HG03103 (cell line): ENCODE measurements at regions not wholly inside any gene's neighbourhood (a gene's known extent, or its start where the extent isn't known, plus 50 kb on each side); places are given as distances from the start of the nearest gene placed in this dataset.

ENCODE experiments used
- ATAC-seq: cut with Tn5 transposase; IDR thresholded peaks from one replicate; pipeline ENCODE4 v1.9.1; 2021; ENCODE audit warnings: low read depth; ENCODE audit not compliant: unreplicated experiment

GRCh38 chr11:92416971-92417725 lies 192.5 kb downstream of the FAT3 start:
- ATAC-seq: no peak

GRCh38 chr11:92423115-92424034 lies 198.8 kb downstream of the FAT3 start:
- no peak for ATAC-seq

DNA sequence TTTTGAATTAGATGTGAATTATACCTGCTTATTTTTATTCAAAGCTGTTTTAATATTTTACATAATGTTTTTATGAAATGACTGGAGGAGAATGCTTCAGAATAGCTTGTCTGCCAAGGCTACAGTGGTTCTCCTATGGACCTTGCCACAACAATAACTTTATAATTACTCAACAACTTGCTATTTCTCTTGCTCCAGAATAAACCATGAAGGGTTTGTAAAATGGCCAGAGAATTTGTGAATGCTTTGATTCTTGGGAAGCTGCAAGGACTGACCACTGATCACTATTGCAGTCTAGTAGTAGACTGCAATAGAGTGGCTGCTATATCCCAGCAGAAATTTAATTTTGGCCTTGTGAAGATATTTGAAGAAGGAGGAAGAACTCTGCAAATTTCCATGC lies 199.7 kb downstream of the FAT3 start:
- no peak for ATAC-seq

- no peak for ATAC-seq
Observed at GRCh38 chr11:92425127-92425526, 200.5 kb downstream of the FAT3 start.

GRCh38 chr11:92432515-92432914 lies 207.9 kb downstream of the FAT3 start:
- no peak for ATAC-seq

DNA sequence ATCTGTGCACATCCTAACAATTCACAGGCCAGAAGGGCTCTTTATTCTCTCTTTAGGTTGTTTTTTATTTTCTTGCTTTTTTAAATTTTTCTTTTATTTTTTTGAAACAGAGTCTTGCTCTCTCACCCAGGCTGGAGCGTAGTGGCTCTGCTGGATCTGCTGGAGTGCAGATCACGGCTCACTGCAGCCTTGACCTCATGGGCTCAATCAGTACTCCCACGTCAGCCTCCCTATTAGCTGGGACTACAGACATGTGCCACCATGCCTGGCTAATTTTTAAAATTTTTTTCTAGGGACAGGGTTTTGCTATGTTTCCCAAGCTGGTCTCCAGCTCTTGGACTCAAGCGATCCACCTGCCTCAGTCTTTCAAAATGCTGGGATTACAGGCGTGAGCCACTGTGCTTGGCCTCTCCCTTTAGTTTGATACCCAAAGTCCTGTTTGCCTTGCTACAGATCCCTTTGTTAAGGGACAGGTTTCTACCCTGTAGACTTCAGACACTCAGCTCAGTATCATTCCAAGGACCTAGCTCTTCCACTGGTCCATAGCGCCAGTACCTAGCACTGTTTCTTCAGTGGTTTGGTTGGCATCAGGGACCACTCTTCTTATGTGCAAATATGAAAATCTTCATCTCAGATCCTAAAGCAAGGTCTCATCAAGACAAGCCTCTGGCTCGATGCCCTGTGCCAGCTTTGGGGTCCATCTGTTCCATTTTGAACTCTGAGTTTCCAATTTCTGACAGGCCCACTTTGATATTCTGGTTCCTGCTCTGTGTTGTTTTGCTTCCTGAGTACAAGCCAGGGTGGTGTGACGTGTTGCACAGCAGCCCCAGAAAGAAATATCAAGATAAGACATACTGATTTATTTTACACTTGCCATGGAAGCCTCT lies 211.7 kb downstream of the FAT3 start:
- ATAC-seq: no peak

DNA sequence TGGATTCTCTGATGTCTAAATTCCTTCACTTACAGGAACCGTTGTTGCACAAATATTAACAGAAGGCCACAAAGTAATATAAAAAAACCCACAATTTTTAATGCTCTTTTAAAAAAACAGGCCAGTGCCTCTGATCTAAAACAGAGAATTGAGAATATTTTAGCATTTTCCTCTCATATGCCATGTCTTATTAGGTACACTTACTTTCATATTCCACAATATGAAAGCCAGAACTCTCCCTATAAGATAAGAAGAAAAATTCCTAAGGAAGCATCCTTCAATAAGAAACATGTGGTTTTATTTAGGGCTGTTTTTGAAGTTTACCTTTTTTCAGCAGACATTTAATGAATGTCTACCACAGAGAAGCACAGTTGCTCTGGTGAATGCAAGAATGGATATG lies 214.5 kb downstream of the FAT3 start:
- ATAC-seq: no peak

- ATAC-seq: no peak
Observed at GRCh38 chr11:92440701-92441442, 216.3 kb downstream of the FAT3 start.

- ATAC-seq: no peak
Observed at GRCh38 chr11:92441443-92441726, 216.8 kb downstream of the FAT3 start.

GRCh38 chr11:92443199-92443598 lies 218.6 kb downstream of the FAT3 start:
- no peak for ATAC-seq

DNA sequence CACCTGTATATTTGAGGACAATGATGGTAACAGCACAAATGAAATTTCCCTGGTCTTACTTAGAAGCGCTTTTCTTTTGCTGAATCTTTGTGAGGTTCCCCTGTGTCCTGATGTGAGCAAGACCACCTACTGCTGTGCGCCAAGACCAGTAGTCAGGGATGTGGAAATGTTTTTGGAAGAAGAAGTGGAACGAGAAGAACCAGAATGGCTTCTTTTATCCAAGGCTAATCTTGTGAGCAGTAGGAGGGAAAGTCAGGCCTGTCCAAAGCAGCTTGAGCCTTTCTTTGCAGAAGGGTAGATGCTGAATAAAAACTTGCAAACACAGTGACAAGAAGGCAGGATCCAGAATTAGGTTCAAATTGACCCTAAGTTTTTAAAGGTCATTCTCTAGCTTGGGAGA lies 223.0 kb downstream of the FAT3 start:
- ATAC-seq: no peak

DNA sequence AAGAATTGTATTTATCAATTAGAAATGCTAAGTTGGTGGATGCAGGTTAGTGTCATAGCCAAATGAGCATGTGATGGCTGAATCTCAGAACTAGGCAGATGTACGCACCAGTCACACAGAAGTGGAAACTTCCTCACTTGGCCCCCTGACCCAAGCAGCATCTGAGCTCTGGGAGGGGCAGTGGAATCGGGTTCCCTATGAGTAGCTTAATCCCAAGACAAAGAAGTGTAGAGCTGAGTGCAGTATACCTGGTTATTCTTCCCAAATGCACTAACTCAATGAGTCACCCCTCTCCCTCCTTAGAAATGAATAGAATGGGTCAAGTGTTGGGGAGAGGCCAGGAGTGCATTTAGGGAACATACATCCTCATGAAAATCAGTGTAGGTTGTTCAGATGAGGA lies 224.6 kb downstream of the FAT3 start:
- ATAC-seq: no peak

DNA sequence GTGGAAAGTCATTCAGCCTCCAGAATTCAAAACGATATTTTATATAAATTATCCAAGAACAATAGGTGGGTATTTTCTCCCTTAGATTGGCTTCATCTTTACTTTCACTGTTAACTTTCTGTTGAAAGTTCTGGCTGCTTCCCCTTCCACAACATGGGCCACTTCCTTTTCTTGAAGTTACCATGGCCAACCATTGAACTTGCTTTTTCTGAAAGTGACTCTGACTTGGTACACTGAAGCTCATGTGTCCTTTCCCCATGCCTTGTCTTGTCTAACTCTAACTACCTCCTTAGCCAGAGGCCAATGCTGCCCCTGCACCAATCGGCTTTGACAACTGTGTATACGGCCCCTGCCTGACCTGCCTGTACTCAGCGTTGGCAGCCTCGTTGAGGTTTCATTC lies 225.2 kb downstream of the FAT3 start:
- no peak for ATAC-seq

GRCh38 chr11:92451063-92451462 lies 226.4 kb downstream of the FAT3 start:
- no peak for ATAC-seq

- ATAC-seq: no peak
Observed at GRCh38 chr11:92453055-92453454, 228.4 kb downstream of the FAT3 start.

DNA sequence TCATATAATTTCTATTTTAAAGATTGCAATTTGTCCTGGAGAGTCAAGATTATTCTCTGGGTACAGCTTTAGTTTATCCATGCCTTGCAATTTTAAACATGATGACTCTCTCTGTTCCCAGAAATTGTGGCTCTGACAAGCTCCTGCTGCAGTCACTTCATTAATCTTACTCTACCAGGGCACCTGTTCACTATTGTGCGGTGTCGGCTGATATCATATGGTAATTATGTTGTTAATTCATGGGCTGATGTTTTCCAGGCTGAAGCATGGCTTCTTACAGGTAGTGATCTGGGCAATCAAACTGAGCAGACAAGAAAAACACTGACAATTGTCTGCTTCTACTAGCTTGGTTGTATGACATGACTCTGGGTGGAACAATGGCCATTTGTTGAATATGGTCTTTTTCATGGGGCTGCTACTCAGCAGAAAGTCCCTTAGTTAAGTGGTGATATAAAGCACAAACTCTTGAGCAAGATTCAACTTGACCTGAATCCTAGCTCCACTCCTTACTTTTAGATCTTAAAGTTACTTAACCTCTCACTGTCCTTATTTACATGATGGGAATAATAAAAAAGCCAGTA lies 230.7 kb downstream of the FAT3 start:
- no peak for ATAC-seq

DNA sequence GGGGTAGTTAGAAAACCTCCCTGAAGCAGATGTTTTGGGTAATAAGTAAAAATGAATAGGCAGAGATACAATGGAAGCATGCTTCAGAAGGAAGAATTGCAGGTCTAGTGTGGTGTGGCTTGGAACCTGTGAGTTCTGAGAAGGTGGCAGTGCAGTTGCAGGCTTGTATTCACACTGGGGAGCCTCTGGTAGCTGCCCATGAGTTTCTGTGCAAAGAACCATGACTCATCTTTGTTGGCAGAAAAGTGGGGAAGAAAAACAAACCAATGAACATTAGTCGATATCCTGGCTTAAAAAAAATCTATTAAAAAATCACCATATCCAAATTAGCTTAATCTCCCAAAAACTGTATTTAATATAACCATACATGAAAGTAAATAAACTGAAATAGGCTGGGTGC lies 232.6 kb downstream of the FAT3 start:
- no peak for ATAC-seq

GRCh38 chr11:92458486-92458885 lies 233.9 kb downstream of the FAT3 start:
- no peak for ATAC-seq

- no peak for ATAC-seq
Observed at GRCh38 chr11:92460213-92460612, 235.6 kb downstream of the FAT3 start.

DNA sequence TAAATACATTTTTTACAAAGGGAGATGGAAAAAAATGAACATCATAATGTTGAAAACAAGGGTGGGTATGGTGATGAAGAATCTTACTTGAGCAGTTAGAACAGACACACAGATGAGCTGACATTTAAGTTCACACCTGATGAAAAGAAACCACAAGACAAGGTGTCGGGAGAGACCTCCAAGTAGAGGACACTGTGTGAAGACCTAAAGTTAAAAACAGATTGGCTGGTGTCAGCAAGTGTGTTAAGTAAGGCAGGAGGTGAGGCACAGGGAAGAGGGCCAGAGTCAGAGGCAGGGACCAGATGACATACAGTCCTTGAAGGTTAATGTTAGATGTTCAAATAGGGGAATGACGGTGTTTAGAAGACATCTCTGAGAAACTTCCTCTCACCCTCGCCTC lies 236.8 kb downstream of the FAT3 start:
- no peak for ATAC-seq
